WTC11 (cell line): ENCODE measurements at regions not wholly inside any gene's neighbourhood (a gene's known extent, or its start where the extent isn't known, plus 50 kb on each side); places are given as distances from the start of the nearest gene placed in this dataset.

ENCODE experiments used
- ATAC-seq: fragments of 200-7000 bp; cut with Tn5 transposase; 2 replicates; pipeline ENCODE4 v1.10.0; 2021; ENCODE audit warnings: mild to moderate bottlenecking, moderate library complexity
- CTCF ChIA-PET: fragments of 300-600 bp; sonication (Branson Sonifier 250); formaldehyde crosslinking; loops from one replicate; lab custom pipeline; 2021; ENCODE audit warnings: antibody characterized with exemption; lab: Charles Lee
- POLR2A ChIA-PET: fragments of 350-600 bp; sonication (Branson Sonifier 250); formaldehyde crosslinking; loops from one replicate; lab custom pipeline; 2021; ENCODE audit warnings: antibody characterized with exemption; lab: Charles Lee
- DNase-seq: peaks from one replicate; pipeline ENCODE4 v3.0.0; 2021; ENCODE audit warnings: low spot score
- H3K27ac Mint-ChIP-seq: 2 replicates; pipeline ENCODE4 v1.8.0; 2021; ENCODE audit warnings: mixed read lengths
- H3K27me3 Mint-ChIP-seq: 2 replicates; pipeline ENCODE4 v1.8.0; 2021; ENCODE audit warnings: low read depth, mild to moderate bottlenecking, moderate library complexity, mixed read lengths
- H3K36me3 Mint-ChIP-seq: 2 replicates; pipeline ENCODE4 v1.8.0; 2021; ENCODE audit warnings: mixed read lengths
- H3K4me1 Mint-ChIP-seq: 2 replicates; pipeline ENCODE4 v1.8.0; 2022; ENCODE audit warnings: mixed read lengths
- H3K4me3 Mint-ChIP-seq: 2 replicates; pipeline ENCODE4 v1.8.0; 2021; ENCODE audit warnings: mild to moderate bottlenecking, moderate library complexity, mixed read lengths
- H3K9me3 Mint-ChIP-seq: 2 replicates; pipeline ENCODE4 v1.8.0; 2021; ENCODE audit warnings: mixed read lengths
- CBFB ChIP-seq: sonication (generic); formaldehyde crosslinking; IDR thresholded peaks from 2 replicates; pipeline ENCODE4 v1.8.1; 2022; ENCODE audit warnings: mild to moderate bottlenecking, low read depth, missing genetic modification reagents
- CREB1 ChIP-seq: sonication (generic); formaldehyde crosslinking; IDR thresholded peaks from 2 replicates; pipeline ENCODE4 v1.8.0; 2023; ENCODE audit warnings: mild to moderate bottlenecking, missing genetic modification reagents
- CREM ChIP-seq: sonication (generic); formaldehyde crosslinking; IDR thresholded peaks from 2 replicates; pipeline ENCODE4 v1.8.1; 2022; ENCODE audit warnings: mild to moderate bottlenecking, missing genetic modification reagents, moderate library complexity
- EMX1 ChIP-seq: fragments of 250-450 bp; sonication (Bioruptor Pico); IDR thresholded peaks from 2 replicates; pipeline ENCODE4 v1.8.0; 2021; ENCODE audit warnings: mild to moderate bottlenecking
- ETV6 ChIP-seq: sonication (generic); formaldehyde crosslinking; IDR thresholded peaks from 2 replicates; pipeline ENCODE4 v1.8.1; 2022; ENCODE audit warnings: mild to moderate bottlenecking, missing genetic modification reagents
- FOXP1 ChIP-seq: sonication (generic); formaldehyde crosslinking; IDR thresholded peaks from 2 replicates; pipeline ENCODE4 v1.8.0; 2022; ENCODE audit warnings: missing genetic modification reagents, mild to moderate bottlenecking, moderate library complexity, borderline replicate concordance
- GTF2I ChIP-seq: fragments of 250-450 bp; sonication (Bioruptor Pico); conservative IDR thresholded peaks from 2 replicates; pipeline ENCODE4 v1.4.0; 2021; ENCODE audit warnings: mild to moderate bottlenecking
- HMGA2 ChIP-seq: fragments of 250-450 bp; sonication (Bioruptor Pico); IDR thresholded peaks from 2 replicates; pipeline ENCODE4 v1.4.0; 2021; ENCODE audit warnings: mild to moderate bottlenecking, moderate library complexity
- JUN ChIP-seq: sonication (generic); formaldehyde crosslinking; IDR thresholded peaks from 2 replicates; pipeline ENCODE4 v1.8.0; 2023; ENCODE audit warnings: mild to moderate bottlenecking, missing genetic modification reagents
- KAT7 ChIP-seq: sonication (generic); formaldehyde crosslinking; IDR thresholded peaks from 2 replicates; pipeline ENCODE4 v1.8.1; 2023; ENCODE audit warnings: missing genetic modification reagents, mild to moderate bottlenecking, borderline replicate concordance
- MYBL2 ChIP-seq: sonication (generic); formaldehyde crosslinking; IDR thresholded peaks from 2 replicates; pipeline ENCODE4 v1.8.1; 2023; ENCODE audit warnings: mild to moderate bottlenecking, moderate library complexity, missing genetic modification reagents
- NR1H2 ChIP-seq: sonication (generic); formaldehyde crosslinking; IDR thresholded peaks from 2 replicates; pipeline ENCODE4 v1.9.0; 2021; ENCODE audit warnings: mild to moderate bottlenecking, moderate library complexity, missing genetic modification reagents
- TEAD1 ChIP-seq: sonication (generic); formaldehyde crosslinking; IDR thresholded peaks from 2 replicates; pipeline ENCODE4 v1.8.0; 2022; ENCODE audit warnings: mild to moderate bottlenecking, missing genetic modification reagents
- TP53 ChIP-seq: sonication (generic); formaldehyde crosslinking; IDR thresholded peaks from 2 replicates; pipeline ENCODE4 v1.8.1; 2023; ENCODE audit warnings: mild to moderate bottlenecking, missing genetic modification reagents
- ZNF138 ChIP-seq: sonication (generic); formaldehyde crosslinking; conservative IDR thresholded peaks from 2 replicates; pipeline ENCODE4 v1.8.1; 2022; ENCODE audit warnings: mild to moderate bottlenecking, moderate library complexity, missing genetic modification reagents
- ZNF219 ChIP-seq: sonication (generic); formaldehyde crosslinking; IDR thresholded peaks from 2 replicates; pipeline ENCODE4 v1.8.0; 2023; ENCODE audit warnings: missing genetic modification reagents, mild to moderate bottlenecking, borderline replicate concordance
- ZNF317 ChIP-seq: sonication (generic); formaldehyde crosslinking; IDR thresholded peaks from 2 replicates; pipeline ENCODE4 v1.8.1; 2023; ENCODE audit warnings: low read depth, mild to moderate bottlenecking, moderate library complexity, missing genetic modification reagents, borderline replicate concordance
- ZNF396 ChIP-seq: fragments of 250-450 bp; sonication (Bioruptor Pico); IDR thresholded peaks from 2 replicates; pipeline ENCODE4 v1.8.0; 2021; ENCODE audit warnings: mild to moderate bottlenecking, moderate library complexity, borderline replicate concordance
- TF ChIP-seq, protein P1 (sequence below): fragments of 250-450 bp; sonication (Bioruptor Pico); IDR thresholded peaks from 2 replicates; pipeline ENCODE4 v2.1.2; 2022; ENCODE audit warnings: mild to moderate bottlenecking, moderate library complexity
- TF ChIP-seq, protein P2 (sequence below): fragments of 250-450 bp; sonication (Bioruptor Pico); IDR thresholded peaks from 2 replicates; pipeline ENCODE4 v1.8.0; 2021; ENCODE audit warnings: mild to moderate bottlenecking
- TF ChIP-seq, protein P3 (sequence below): sonication (generic); formaldehyde crosslinking; IDR thresholded peaks from 2 replicates; pipeline ENCODE4 v1.8.1; 2022; ENCODE audit warnings: mild to moderate bottlenecking, missing genetic modification reagents, moderate library complexity, borderline replicate concordance
- TF ChIP-seq, protein P4 (sequence below): sonication (generic); formaldehyde crosslinking; IDR thresholded peaks from 2 replicates; pipeline ENCODE4 v1.8.0; 2023; ENCODE audit warnings: mild to moderate bottlenecking, missing genetic modification reagents
- TF ChIP-seq, protein P5 (sequence below): sonication (generic); formaldehyde crosslinking; IDR thresholded peaks from 2 replicates; pipeline ENCODE4 v1.8.0; 2023; ENCODE audit warnings: missing genetic modification reagents, mild to moderate bottlenecking, borderline replicate concordance

DNA sequence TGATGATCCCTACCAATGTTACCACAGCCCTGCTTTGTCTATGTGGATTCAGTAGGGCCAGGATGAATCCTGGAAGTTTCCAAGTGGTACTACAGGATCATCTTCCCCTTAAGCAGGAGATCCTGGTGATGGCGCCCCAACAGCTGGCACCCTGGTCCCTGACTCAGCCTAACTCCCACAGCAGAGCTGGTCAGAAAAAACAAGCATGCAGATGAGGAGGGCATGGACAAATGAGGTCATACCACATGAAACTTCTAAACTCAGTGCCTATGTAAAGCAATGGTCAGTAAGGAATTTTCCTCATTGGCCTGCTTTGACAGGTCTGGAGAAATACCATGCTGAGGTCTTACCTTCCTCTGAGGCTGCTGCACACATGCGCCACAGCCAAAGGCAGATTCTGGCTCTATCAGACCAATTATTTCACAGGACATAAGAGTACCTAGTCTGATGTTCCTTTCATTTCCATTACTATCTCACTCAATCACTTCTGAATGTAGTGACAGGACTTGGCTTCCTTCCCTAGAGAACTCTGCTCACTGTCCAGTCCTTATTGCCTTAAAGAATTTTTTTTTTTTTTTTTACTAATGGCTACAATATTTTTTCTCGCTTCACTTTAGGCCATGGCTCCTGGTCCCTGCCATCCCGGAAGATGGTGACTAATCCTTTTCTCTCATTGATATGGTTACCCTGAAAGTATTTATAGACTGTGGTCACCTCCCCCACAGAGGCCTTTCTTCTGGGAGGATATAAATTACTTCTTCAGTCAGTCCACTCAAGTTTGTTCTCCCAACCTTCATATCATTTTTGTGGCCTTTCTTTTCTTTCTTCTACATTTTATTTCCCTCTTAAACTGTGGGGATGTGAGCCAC is 525.2 kb upstream of the PSMD7 start (continued):
- TF ChIP-seq, protein P1, sequence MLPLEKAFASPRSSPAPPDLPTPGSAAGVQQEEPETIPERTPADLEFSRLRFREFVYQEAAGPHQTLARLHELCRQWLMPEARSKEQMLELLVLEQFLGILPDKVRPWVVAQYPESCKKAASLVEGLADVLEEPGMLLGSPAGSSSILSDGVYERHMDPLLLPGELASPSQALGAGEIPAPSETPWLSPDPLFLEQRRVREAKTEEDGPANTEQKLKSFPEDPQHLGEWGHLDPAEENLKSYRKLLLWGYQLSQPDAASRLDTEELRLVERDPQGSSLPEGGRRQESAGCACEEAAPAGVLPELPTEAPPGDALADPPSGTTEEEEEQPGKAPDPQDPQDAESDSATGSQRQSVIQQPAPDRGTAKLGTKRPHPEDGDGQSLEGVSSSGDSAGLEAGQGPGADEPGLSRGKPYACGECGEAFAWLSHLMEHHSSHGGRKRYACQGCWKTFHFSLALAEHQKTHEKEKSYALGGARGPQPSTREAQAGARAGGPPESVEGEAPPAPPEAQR (CRISPR knock-in tag), result no peak
- TF ChIP-seq, all 79 proteins: peak for 0

DNA sequence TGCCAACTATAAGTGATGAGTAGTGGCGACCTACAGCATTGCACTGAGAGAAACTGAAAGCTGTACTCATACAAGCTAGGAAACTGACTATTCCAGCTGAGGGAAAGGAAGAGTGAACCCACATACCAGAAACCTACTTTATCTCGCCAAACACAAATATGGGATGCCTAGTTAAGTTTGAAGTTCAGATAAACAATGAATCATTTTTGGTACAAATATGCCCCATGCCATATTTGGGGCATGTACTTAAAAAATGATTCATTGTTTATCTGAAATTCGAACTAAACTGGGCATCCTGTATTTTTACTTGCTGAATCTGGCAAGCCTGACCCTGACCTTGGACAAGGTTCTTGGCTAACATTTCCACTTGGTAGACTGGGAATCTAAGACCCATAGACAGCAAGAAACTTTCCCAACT is 527.8 kb upstream of the PSMD7 start:
- DNase-seq, result no peak
- peaks cover 22% of the 10 kb centered on the region for H3K9me3 Mint-ChIP-seq
- no peak for TF ChIP-seq ZNF219
- TF ChIP-seq TEAD1 (CRISPR knock-in tag), result no peak
- TF ChIP-seq ZNF138 (CRISPR knock-in tag), result no peak
- no peak for TF ChIP-seq TP53 (CRISPR knock-in tag)
- no peak for TF ChIP-seq JUN (CRISPR knock-in tag)
- TF ChIP-seq ZNF396, result no peak
- no peak for TF ChIP-seq CREM (CRISPR knock-in tag)
- TF ChIP-seq KAT7 (CRISPR knock-in tag), result no peak
- no peak for TF ChIP-seq FOXP1 (CRISPR knock-in tag)
- no peak for TF ChIP-seq CBFB (CRISPR knock-in tag)
- TF ChIP-seq NR1H2 (CRISPR knock-in tag), result no peak
- no peaks in the 10 kb centered on the region for H3K27me3 Mint-ChIP-seq
- peaks cover 2% of the 10 kb centered on the region; the same call in 1 of the 2 replicates for H3K36me3 Mint-ChIP-seq
- H3K27ac Mint-ChIP-seq, result no peak overlapping the region
- H3K4me1 Mint-ChIP-seq, result peaks cover 6% of the 10 kb centered on the region
- no peak overlapping the region for H3K4me3 Mint-ChIP-seq
- ChIA-PET CTCF (interaction anchor here (0.5 to 0.7 kb wide), 2 partner anchors 25 to 223 kb away, joined by 3 to 4 read pairs; no protein-coding TSS in a partner anchor), POLR2A (no interaction called here)
- ATAC-seq, result no peak

DNA sequence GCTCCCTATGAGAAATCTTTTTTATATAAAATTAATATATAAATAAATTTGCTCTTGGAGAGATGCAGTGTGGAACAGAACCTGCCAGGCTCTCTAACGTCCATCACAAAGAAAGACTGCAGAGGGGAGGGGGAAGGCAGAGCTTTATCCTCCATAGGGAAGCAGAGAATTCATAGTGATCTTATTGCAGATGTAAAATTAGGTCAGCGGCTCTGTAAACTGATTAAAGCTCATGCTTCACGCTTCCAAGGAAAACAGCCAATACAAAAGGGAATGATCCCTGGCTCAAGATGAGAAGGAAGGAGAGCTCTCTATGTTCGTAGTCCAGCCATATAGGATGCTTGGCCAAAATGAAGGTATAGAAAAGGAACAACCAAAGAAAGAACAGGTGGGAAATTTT is 532.3 kb upstream of the PSMD7 start:
- no peaks in the 10 kb centered on the region for H3K4me1 Mint-ChIP-seq
- CTCF ChIA-PET, result no interaction called here
- TF ChIP-seq CREB1 (no peak), GTF2I (CRISPR knock-in tag) (no peak), JUN (CRISPR knock-in tag) (no peak), ZNF317 (CRISPR knock-in tag) (no peak), ZNF219 (no peak), HMGA2 (CRISPR knock-in tag) (no peak), ETV6 (CRISPR knock-in tag) (no peak), EMX1 (CRISPR knock-in tag) (no peak), MYBL2 (no peak)
- TF ChIP-seq, protein P2, sequence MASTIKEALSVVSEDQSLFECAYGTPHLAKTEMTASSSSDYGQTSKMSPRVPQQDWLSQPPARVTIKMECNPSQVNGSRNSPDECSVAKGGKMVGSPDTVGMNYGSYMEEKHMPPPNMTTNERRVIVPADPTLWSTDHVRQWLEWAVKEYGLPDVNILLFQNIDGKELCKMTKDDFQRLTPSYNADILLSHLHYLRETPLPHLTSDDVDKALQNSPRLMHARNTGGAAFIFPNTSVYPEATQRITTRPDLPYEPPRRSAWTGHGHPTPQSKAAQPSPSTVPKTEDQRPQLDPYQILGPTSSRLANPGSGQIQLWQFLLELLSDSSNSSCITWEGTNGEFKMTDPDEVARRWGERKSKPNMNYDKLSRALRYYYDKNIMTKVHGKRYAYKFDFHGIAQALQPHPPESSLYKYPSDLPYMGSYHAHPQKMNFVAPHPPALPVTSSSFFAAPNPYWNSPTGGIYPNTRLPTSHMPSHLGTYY (CRISPR knock-in tag), result no peak
- TF ChIP-seq, protein P3, sequence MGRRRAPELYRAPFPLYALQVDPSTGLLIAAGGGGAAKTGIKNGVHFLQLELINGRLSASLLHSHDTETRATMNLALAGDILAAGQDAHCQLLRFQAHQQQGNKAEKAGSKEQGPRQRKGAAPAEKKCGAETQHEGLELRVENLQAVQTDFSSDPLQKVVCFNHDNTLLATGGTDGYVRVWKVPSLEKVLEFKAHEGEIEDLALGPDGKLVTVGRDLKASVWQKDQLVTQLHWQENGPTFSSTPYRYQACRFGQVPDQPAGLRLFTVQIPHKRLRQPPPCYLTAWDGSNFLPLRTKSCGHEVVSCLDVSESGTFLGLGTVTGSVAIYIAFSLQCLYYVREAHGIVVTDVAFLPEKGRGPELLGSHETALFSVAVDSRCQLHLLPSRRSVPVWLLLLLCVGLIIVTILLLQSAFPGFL (CRISPR knock-in tag), result no peak
- TF ChIP-seq, protein P4, sequence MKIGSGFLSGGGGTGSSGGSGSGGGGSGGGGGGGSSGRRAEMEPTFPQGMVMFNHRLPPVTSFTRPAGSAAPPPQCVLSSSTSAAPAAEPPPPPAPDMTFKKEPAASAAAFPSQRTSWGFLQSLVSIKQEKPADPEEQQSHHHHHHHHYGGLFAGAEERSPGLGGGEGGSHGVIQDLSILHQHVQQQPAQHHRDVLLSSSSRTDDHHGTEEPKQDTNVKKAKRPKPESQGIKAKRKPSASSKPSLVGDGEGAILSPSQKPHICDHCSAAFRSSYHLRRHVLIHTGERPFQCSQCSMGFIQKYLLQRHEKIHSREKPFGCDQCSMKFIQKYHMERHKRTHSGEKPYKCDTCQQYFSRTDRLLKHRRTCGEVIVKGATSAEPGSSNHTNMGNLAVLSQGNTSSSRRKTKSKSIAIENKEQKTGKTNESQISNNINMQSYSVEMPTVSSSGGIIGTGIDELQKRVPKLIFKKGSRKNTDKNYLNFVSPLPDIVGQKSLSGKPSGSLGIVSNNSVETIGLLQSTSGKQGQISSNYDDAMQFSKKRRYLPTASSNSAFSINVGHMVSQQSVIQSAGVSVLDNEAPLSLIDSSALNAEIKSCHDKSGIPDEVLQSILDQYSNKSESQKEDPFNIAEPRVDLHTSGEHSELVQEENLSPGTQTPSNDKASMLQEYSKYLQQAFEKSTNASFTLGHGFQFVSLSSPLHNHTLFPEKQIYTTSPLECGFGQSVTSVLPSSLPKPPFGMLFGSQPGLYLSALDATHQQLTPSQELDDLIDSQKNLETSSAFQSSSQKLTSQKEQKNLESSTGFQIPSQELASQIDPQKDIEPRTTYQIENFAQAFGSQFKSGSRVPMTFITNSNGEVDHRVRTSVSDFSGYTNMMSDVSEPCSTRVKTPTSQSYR (CRISPR knock-in tag), result no peak
- TF ChIP-seq, protein P5, sequence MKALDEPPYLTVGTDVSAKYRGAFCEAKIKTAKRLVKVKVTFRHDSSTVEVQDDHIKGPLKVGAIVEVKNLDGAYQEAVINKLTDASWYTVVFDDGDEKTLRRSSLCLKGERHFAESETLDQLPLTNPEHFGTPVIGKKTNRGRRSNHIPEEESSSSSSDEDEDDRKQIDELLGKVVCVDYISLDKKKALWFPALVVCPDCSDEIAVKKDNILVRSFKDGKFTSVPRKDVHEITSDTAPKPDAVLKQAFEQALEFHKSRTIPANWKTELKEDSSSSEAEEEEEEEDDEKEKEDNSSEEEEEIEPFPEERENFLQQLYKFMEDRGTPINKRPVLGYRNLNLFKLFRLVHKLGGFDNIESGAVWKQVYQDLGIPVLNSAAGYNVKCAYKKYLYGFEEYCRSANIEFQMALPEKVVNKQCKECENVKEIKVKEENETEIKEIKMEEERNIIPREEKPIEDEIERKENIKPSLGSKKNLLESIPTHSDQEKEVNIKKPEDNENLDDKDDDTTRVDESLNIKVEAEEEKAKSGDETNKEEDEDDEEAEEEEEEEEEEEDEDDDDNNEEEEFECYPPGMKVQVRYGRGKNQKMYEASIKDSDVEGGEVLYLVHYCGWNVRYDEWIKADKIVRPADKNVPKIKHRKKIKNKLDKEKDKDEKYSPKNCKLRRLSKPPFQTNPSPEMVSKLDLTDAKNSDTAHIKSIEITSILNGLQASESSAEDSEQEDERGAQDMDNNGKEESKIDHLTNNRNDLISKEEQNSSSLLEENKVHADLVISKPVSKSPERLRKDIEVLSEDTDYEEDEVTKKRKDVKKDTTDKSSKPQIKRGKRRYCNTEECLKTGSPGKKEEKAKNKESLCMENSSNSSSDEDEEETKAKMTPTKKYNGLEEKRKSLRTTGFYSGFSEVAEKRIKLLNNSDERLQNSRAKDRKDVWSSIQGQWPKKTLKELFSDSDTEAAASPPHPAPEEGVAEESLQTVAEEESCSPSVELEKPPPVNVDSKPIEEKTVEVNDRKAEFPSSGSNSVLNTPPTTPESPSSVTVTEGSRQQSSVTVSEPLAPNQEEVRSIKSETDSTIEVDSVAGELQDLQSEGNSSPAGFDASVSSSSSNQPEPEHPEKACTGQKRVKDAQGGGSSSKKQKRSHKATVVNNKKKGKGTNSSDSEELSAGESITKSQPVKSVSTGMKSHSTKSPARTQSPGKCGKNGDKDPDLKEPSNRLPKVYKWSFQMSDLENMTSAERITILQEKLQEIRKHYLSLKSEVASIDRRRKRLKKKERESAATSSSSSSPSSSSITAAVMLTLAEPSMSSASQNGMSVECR (CRISPR knock-in tag), result no peak

More for the DNA sequence above, 532.3 kb upstream of the PSMD7 start:
- H3K27me3 Mint-ChIP-seq, result no peaks in the 10 kb centered on the region
- H3K27ac Mint-ChIP-seq, result no peak overlapping the region
- POLR2A ChIA-PET, result no interaction called here
- no peak for ATAC-seq
- peaks cover 4% of the 10 kb centered on the region for H3K36me3 Mint-ChIP-seq
- no peak overlapping the region for H3K4me3 Mint-ChIP-seq
- DNase-seq, result no peak
- H3K9me3 Mint-ChIP-seq, result peaks cover 22% of the 10 kb centered on the region
